Calu3 (cell line): ENCODE measurements at regions not wholly inside any gene's neighbourhood (a gene's known extent, or its start where the extent isn't known, plus 50 kb on each side); places are given as distances from the start of the nearest gene placed in this dataset.

Experiments used
- BruUV-seq: library from RNA; stranded (reverse); fragments of 400-500 nt; replicated peaks from 2 replicates; lab custom pipeline; 2021; lab: Mats Ljungman, UMichigan
- CTCF ChIA-PET: fragments of 300-600 bp; sonication (Branson Sonifier 250); formaldehyde crosslinking; loops from one replicate; lab custom pipeline; 2022; ENCODE audit warnings: antibody characterized with exemption; lab: Charles Lee
- DNase-seq: peaks from one replicate; pipeline ENCODE4 v3.0.0; 2022
- H3K27ac Mint-ChIP-seq: one replicate; pipeline ENCODE4 v1.8.0; 2022; ENCODE audit warnings: mixed read lengths; ENCODE audit not compliant: unreplicated experiment
- H3K27me3 Mint-ChIP-seq: one replicate; pipeline ENCODE4 v1.8.0; 2022; ENCODE audit warnings: mixed read lengths; ENCODE audit not compliant: unreplicated experiment
- H3K36me3 Mint-ChIP-seq: one replicate; pipeline ENCODE4 v1.8.0; 2022; ENCODE audit warnings: mild to moderate bottlenecking, moderate library complexity, mixed read lengths; ENCODE audit not compliant: insufficient read depth, unreplicated experiment
- H3K4me1 Mint-ChIP-seq: one replicate; pipeline ENCODE4 v1.8.0; 2022; ENCODE audit warnings: mild to moderate bottlenecking, low read depth, mixed read lengths; ENCODE audit not compliant: unreplicated experiment
- H3K4me3 Mint-ChIP-seq: one replicate; pipeline ENCODE4 v1.8.0; 2022; ENCODE audit warnings: mild to moderate bottlenecking, low read depth, moderate library complexity, mixed read lengths; ENCODE audit not compliant: unreplicated experiment
- H3K9me3 Mint-ChIP-seq: one replicate; pipeline ENCODE4 v1.8.0; 2022; ENCODE audit warnings: low read depth, mixed read lengths; ENCODE audit not compliant: unreplicated experiment
- CTCF ChIP-seq: fragments of 200-600 bp; IDR thresholded peaks from one replicate; pipeline ENCODE4 v1.8.0; 2022; ENCODE audit warnings: antibody characterized with exemption; ENCODE audit not compliant: unreplicated experiment
- intact Hi-C: fragments of 100-400 bp; cut with micrococcal nuclease; formaldehyde crosslinking; loops from one replicate; pipeline ENCODE4 v1.10.0; 2022; ENCODE audit not compliant: unreplicated experiment

DNA sequence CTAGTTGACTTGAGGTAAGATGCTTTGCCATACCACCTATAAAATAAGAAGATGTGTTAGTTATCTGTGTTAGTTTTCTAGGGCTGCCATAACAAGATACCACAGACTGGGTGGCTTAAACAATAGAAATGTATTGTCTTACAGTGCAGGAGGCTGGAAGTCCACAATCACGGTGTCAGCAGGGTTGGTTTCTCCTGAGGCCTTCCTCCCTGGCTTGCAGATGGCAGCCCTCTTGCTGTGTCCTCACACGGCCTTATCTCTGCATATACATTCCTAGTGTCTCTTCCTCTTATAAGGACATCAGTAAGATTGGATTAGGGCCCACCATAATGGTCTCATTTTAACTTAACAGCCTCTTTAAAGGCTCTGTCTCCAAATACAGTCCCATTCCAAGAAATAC, 192.1 kb downstream of the GATA3 start:
- no TSS peak for BruUV-seq

DNA sequence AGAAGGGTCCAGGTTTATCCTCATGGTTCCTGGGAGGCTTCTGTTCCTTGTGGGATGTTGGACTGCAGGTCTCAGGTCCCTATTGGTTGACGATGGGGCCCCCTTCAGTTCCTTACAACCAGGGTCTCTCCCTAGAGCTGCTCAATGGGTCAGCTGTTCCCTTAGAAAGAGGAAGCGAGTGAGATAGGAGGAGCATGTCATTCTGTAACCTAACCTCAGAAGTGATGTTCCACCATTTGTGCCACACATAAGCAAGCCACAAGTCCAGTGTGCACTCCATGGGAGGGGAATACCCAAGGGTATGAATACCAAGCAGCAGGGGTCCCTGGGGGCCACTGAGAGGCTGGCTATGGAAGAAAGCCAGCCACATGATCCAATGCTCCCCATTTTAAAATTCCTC, 192.7 kb downstream of the GATA3 start:
- intact Hi-C loops: no loop called here
- no peaks in the 10 kb centered on the region for H3K27me3 Mint-ChIP-seq
- CTCF ChIA-PET: interaction anchor here (0.7 kb wide), 1 partner anchor 684 kb away, joined by 4 read pairs; no protein-coding TSS in a partner anchor

More for the DNA sequence above, 192.1 kb downstream of the GATA3 start:
- no peak for DNase-seq
- Mint-ChIP-seq H3K4me1 (no peaks in the 10 kb centered on the region), H3K36me3 (no peaks in the 10 kb centered on the region), H3K9me3 (no peaks in the 10 kb centered on the region), H3K27ac (no peak overlapping the region), H3K4me3 (no peak overlapping the region), H3K27me3 (no peaks in the 10 kb centered on the region)
- CTCF ChIA-PET: no interaction called here
- intact Hi-C loops: no loop called here
- no peak for TF ChIP-seq CTCF

DNA sequence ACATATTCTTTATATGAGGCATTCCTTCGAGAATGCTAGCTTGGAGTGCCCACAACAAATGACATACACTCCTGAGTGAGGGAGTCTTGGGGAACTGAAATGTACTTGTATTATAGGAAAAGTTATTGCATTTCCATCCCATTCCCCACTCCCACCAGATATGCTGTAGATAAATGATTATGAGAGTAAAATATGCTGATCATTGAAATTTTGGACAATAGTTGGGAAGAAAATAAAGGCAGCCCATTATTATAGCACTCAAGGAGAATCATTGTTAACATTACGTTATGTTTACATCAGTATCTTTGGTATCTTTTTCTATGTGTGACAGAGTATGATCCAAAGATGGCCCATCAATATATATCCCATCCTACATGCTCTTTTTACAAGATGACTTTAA, 194.4 kb downstream of the GATA3 start:
- no peak for TF ChIP-seq CTCF
- no peak for DNase-seq
- no peaks in the 10 kb centered on the region for H3K27me3 Mint-ChIP-seq
- no peaks in the 10 kb centered on the region for H3K9me3 Mint-ChIP-seq
- H3K36me3 Mint-ChIP-seq: no peaks in the 10 kb centered on the region
- H3K27ac Mint-ChIP-seq: no peak overlapping the region
- intact Hi-C loops: no loop called here
- no peaks in the 10 kb centered on the region for H3K4me1 Mint-ChIP-seq
- BruUV-seq: no TSS peak
- H3K4me3 Mint-ChIP-seq: no peak overlapping the region
- CTCF ChIA-PET: no interaction called here

More for the DNA sequence above, 192.7 kb downstream of the GATA3 start:
- DNase-seq: no peak
- no peaks in the 10 kb centered on the region for H3K9me3 Mint-ChIP-seq
- no TSS peak for BruUV-seq
- no peak overlapping the region for H3K27ac Mint-ChIP-seq
- no peaks in the 10 kb centered on the region for H3K36me3 Mint-ChIP-seq
- TF ChIP-seq CTCF: no peak
- H3K4me3 Mint-ChIP-seq: no peak overlapping the region
- H3K4me1 Mint-ChIP-seq: no peaks in the 10 kb centered on the region

DNA sequence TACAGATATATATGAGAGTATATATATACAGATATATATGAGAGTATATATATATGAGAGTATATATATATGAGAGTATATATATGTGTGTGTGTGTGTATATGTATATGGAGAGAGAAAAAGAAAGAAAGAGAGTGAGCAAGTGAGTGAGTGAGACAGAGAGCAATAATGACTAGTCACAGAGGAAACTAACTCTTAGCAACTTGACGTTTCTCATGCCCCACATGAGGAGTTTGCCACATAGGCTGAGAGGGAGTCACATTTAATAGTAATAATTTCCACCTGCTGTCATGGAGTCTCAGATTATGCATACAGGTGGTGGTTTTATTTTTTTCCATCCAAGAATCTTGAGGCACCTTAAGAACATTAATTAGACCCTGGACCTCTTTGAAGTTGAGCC, 199.9 kb downstream of the GATA3 start:
- no peak for DNase-seq
- no peaks in the 10 kb centered on the region for H3K27me3 Mint-ChIP-seq
- intact Hi-C loops: no loop called here
- H3K9me3 Mint-ChIP-seq: peaks cover 4% of the 10 kb centered on the region
- H3K4me1 Mint-ChIP-seq: peaks cover 26% of the 10 kb centered on the region
- TF ChIP-seq CTCF: no peak
- H3K27ac Mint-ChIP-seq: no peak overlapping the region
- no TSS peak for BruUV-seq
- CTCF ChIA-PET: no interaction called here
- H3K36me3 Mint-ChIP-seq: no peaks in the 10 kb centered on the region
- H3K4me3 Mint-ChIP-seq: no peak overlapping the region
